ENCODE measurements at regions not wholly inside any gene's neighbourhood (a gene's known extent, or its start where the extent isn't known, plus 50 kb on each side); places are given as distances from the start of the nearest gene placed in this dataset.

DNA sequence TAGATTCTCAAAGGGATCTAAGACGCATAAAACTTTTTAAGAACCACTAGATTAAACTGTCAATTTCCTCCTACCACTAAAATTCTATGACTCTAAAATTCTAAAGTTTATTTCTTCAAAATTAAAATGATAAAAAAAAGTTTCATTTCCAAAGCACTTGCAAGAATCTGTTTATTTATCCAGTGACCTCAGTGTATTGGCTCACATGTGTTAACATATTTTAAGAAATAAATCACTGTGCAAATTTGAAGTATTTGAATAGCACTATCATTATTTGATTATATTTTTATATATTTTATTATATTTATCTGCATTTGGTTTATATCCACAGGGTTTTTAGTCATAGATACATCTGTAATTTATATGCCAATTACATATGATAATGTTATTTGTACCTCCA is 62.2 kb upstream of the SLC12A2 start:
- Mint-ChIP-seq H3K4me1 (ENCODE audit: low read depth, unreplicated experiment) (peaks cover 3% of the 10 kb centered on the region), H3K9me3 (ENCODE audit: unreplicated experiment) (no peaks in the 10 kb centered on the region), H3K36me3 (ENCODE audit: unreplicated experiment) (no peaks in the 10 kb centered on the region), H3K27me3 (ENCODE audit: unreplicated experiment) (peaks cover 1% of the 10 kb centered on the region), H3K27ac (ENCODE audit: unreplicated experiment) (no peak overlapping the region), H3K4me3 (ENCODE audit: unreplicated experiment) (no peak overlapping the region)
- TF ChIP-seq, protein P1, sequence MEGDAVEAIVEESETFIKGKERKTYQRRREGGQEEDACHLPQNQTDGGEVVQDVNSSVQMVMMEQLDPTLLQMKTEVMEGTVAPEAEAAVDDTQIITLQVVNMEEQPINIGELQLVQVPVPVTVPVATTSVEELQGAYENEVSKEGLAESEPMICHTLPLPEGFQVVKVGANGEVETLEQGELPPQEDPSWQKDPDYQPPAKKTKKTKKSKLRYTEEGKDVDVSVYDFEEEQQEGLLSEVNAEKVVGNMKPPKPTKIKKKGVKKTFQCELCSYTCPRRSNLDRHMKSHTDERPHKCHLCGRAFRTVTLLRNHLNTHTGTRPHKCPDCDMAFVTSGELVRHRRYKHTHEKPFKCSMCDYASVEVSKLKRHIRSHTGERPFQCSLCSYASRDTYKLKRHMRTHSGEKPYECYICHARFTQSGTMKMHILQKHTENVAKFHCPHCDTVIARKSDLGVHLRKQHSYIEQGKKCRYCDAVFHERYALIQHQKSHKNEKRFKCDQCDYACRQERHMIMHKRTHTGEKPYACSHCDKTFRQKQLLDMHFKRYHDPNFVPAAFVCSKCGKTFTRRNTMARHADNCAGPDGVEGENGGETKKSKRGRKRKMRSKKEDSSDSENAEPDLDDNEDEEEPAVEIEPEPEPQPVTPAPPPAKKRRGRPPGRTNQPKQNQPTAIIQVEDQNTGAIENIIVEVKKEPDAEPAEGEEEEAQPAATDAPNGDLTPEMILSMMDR (IDR thresholded peaks at IDR 0.05; ENCODE audit: partially characterized antibody, unreplicated experiment), result no peak
- no peak for DNase-seq
